ENCODE measurements at regions not wholly inside any gene's neighbourhood (a gene's known extent, or its start where the extent isn't known, plus 50 kb on each side); places are given as distances from the start of the nearest gene placed in this dataset.

- no peak for DNase-seq
Observed at GRCh38 chr2:196445991-196446390, 193.5 kb upstream of the CCDC150 start.

- DNase-seq = no peak
Observed at GRCh38 chr2:196448407-196449079, 191.0 kb upstream of the CCDC150 start.

GRCh38 chr2:196449083-196449482 is 190.4 kb upstream of the CCDC150 start:
- DNase-seq = no peak

GRCh38 chr2:196452758-196453157 is 186.8 kb upstream of the CCDC150 start:
- DNase-seq = no peak

- peak; percentile 56 for DNase-seq
Observed at GRCh38 chr2:196453613-196454047, 185.9 kb upstream of the CCDC150 start.

- no peak for DNase-seq
Observed at GRCh38 chr2:196454492-196454891, 185.0 kb upstream of the CCDC150 start.

- DNase-seq = no peak
Observed at GRCh38 chr2:196459539-196459938, 180.0 kb upstream of the CCDC150 start.

GRCh38 chr2:196463706-196464105 is 175.8 kb upstream of the CCDC150 start:
- no peak for DNase-seq

GRCh38 chr2:196464311-196464710 is 175.2 kb upstream of the CCDC150 start:
- no peak for DNase-seq

GRCh38 chr2:196466581-196466980 is 172.9 kb upstream of the CCDC150 start:
- no peak for DNase-seq

- no peak for DNase-seq
Observed at GRCh38 chr2:196468394-196468793, 171.1 kb upstream of the CCDC150 start.

- DNase-seq = no peak
Observed at GRCh38 chr2:196473617-196474016, 165.9 kb upstream of the CCDC150 start.

- DNase-seq = no peak
Observed at GRCh38 chr2:196475611-196476010, 163.9 kb upstream of the CCDC150 start.

GRCh38 chr2:196478588-196478987 is 160.9 kb upstream of the CCDC150 start:
- no peak for DNase-seq

- DNase-seq = no peak
Observed at GRCh38 chr2:196479350-196479749, 160.2 kb upstream of the CCDC150 start.

GRCh38 chr2:196480653-196481323 is 158.7 kb upstream of the CCDC150 start:
- no peak for DNase-seq

- DNase-seq = no peak
Observed at GRCh38 chr2:196481324-196481697, 158.2 kb upstream of the CCDC150 start.

- DNase-seq = peak; percentile 33
Observed at GRCh38 chr2:196482119-196483065, 157.1 kb upstream of the CCDC150 start.

GRCh38 chr2:196486146-196486545 is 153.4 kb upstream of the CCDC150 start:
- DNase-seq = no peak

- no peak for DNase-seq
Observed at GRCh38 chr2:196487417-196487816, 152.1 kb upstream of the CCDC150 start.

- no peak for DNase-seq
Observed at GRCh38 chr2:196489371-196489770, 150.1 kb upstream of the CCDC150 start.

- DNase-seq = no peak
Observed at GRCh38 chr2:196492946-196493345, 146.6 kb upstream of the CCDC150 start.

- DNase-seq = no peak
Observed at GRCh38 chr2:196498962-196499361, 140.6 kb upstream of the CCDC150 start.

GRCh38 chr2:196499686-196500085 is 139.8 kb upstream of the CCDC150 start:
- no peak for DNase-seq
